Duodenal mucosa (tissue), 2 donors: ENCODE measurements at regions not wholly inside any gene's neighbourhood (a gene's known extent, or its start where the extent isn't known, plus 50 kb on each side); places are given as distances from the start of the nearest gene placed in this dataset.

Source experiments
- H3K27ac ChIP-seq: one replicate; pipeline ENCODE4 v1.7.0; 2013; ENCODE audit warnings: low read depth, low read length
- H3K27me3 ChIP-seq, 2 donors: one replicate each; pipeline ENCODE4 v1.7.0; 2013; ENCODE audit warnings: low read length in 2 of 2, control low read depth in 1 of 2; ENCODE audit not compliant: insufficient read depth in 2 of 2, control insufficient read depth in 1 of 2
- H3K36me3 ChIP-seq, 2 donors: one replicate each; pipeline ENCODE4 v1.7.0; 2013; ENCODE audit warnings: low read length in 2 of 2, control low read depth in 1 of 2; ENCODE audit not compliant: insufficient read depth in 2 of 2, control insufficient read depth in 1 of 2
- H3K4me1 ChIP-seq, 2 donors: one replicate each; pipeline ENCODE4 v1.7.0; 2013; ENCODE audit warnings: low read length in 2 of 2, control low read depth in 1 of 2; ENCODE audit not compliant: insufficient read depth in 2 of 2, control insufficient read depth in 1 of 2
- H3K4me3 ChIP-seq, 2 donors: one replicate each; pipeline ENCODE4 v1.7.0; 2013; ENCODE audit warnings: low read length in 2 of 2, low read depth in 1 of 2
- H3K9ac ChIP-seq, 2 donors: one replicate each; pipeline ENCODE4 v1.7.0; 2013; ENCODE audit warnings: low read length in 2 of 2, low read depth in 1 of 2
- H3K9me3 ChIP-seq, 2 donors: one replicate each; pipeline ENCODE4 v1.7.0; 2013; ENCODE audit warnings: low read length in 2 of 2, control low read depth in 1 of 2; ENCODE audit not compliant: control insufficient read depth in 1 of 2

DNA sequence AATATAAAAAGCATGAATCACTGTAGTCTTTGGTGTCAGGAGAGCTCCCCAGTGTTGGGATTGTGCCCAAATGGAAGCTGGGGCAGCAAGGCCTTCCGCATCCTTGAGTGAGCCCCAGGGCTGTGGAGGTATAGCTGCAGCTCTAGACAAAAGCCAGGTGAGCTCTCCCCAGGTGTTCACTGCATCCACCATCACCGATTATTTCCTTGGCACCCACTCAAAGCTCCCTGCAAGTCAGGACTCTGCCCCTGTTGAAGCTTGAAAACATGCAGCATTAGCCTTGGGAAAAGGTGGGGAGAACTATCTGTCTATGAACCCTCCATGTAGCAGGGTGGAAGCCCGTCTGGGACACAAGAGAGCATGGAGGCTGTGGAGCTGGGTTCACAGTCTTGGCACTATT is 228.8 kb downstream of the BMP7 start:
- no peak overlapping the region for H3K27ac ChIP-seq
- H3K9me3 ChIP-seq: peaks cover 0 to 4% of the 10 kb centered on the region in 2 donors
- H3K4me1 ChIP-seq: peaks cover 0 to 6% of the 10 kb centered on the region in 2 donors
- H3K27me3 ChIP-seq: peaks cover 3 to 4% of the 10 kb centered on the region in 2 donors
- H3K4me3 ChIP-seq: no peak overlapping the region
- no peak overlapping the region for H3K9ac ChIP-seq
- no peaks in the 10 kb centered on the region for H3K36me3 ChIP-seq

DNA sequence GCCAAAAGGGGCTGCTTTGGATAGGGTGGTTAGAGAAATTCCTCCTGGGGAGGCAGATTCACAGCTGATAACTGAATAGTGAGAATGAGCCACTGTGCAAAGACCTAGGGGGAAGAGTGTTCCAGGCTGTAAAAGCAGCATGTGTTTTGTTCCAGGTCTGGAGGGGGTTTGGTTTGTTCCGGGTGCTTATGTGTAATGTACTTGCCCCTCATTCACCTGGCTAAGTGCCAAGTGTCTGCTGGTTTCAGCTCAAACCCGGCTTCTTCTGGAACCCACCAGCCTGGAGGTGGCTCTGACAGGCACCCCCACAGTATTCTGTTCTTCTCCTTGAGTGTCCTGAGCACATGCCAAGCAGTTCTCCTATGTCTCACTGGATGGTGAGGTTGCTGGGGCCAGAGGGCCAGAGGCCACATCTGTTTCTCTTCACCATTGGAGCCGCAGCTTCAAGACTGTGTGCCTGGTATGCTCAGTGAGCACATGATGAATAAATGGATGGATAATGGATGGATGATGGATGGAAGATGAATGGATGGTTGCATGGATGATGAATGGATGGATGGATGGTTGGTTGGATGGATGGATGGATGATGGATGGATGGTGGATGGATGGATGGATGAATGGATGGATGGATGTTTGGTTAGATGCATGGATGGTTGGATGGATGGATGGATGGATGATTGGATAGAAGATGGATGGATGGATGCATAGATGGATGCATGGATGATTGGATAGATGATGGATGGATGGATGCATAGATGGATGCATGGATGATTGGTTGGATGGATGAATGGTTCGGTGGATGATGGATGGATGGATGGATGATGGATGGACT is 227.6 kb downstream of the BMP7 start:
- no peaks in the 10 kb centered on the region for H3K36me3 ChIP-seq
- H3K4me1 ChIP-seq: peaks cover 2 to 6% of the 10 kb centered on the region in 2 donors
- H3K27ac ChIP-seq: no peak overlapping the region
- no peak overlapping the region for H3K4me3 ChIP-seq
- H3K9me3 ChIP-seq: peaks cover 0 to 4% of the 10 kb centered on the region in 2 donors
- H3K9ac ChIP-seq: no peak overlapping the region
- peaks cover 4 to 6% of the 10 kb centered on the region in 2 donors for H3K27me3 ChIP-seq

GRCh38 chr20:57040466-57040865 is 226.0 kb downstream of the BMP7 start:
- peaks cover 6% of the 10 kb centered on the region in 2 donors for H3K4me1 ChIP-seq
- no peak overlapping the region for H3K9ac ChIP-seq
- peaks cover 4 to 6% of the 10 kb centered on the region in 2 donors for H3K27me3 ChIP-seq
- no peak overlapping the region for H3K27ac ChIP-seq
- peaks cover 0 to 2% of the 10 kb centered on the region in 2 donors for H3K9me3 ChIP-seq
- H3K36me3 ChIP-seq: no peaks in the 10 kb centered on the region
- no peak overlapping the region for H3K4me3 ChIP-seq

GRCh38 chr20:57040924-57041323 is 225.5 kb downstream of the BMP7 start:
- peaks cover 6% of the 10 kb centered on the region in 2 donors for H3K4me1 ChIP-seq
- H3K27ac ChIP-seq: no peak overlapping the region

DNA sequence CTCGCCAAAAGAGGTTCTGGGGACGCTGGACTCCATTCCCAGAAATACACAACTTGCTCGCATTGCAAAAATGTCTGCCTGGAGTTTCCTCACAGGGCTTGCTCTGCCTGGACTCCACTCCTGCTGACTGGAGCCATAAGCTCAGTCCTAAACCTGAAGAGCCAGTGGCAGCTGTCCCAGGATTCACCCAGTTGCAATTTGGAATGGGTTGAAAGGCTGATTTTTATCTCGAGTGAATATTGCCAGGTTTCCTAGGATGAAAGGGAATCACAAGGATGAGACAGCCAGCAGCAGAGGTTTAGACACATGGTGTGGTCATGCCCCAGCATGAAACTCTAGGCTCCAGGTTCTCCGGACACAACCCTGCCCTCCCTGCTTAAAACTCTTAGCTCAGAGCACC is 223.3 kb downstream of the BMP7 start:
- Histone ChIP-seq H3K4me3 (no peak overlapping the region), H3K27me3 (peaks cover 0 to 6% of the 10 kb centered on the region in 2 donors), H3K9ac (no peak overlapping the region), H3K9me3 (peaks cover 0 to 2% of the 10 kb centered on the region in 2 donors), H3K4me1 (peaks cover 10 to 13% of the 10 kb centered on the region in 2 donors), H3K36me3 (no peaks in the 10 kb centered on the region), H3K27ac (no peak overlapping the region)

More at GRCh38 chr20:57040924-57041323, 225.5 kb downstream of the BMP7 start:
- Histone ChIP-seq H3K4me3 (no peak overlapping the region), H3K27me3 (peaks cover 2 to 6% of the 10 kb centered on the region in 2 donors), H3K9ac (no peak overlapping the region), H3K9me3 (peaks cover 0 to 2% of the 10 kb centered on the region in 2 donors), H3K36me3 (no peaks in the 10 kb centered on the region)

GRCh38 chr20:57043669-57044268 is 222.7 kb downstream of the BMP7 start:
- no peak overlapping the region for H3K27ac ChIP-seq
- peaks cover 10 to 16% of the 10 kb centered on the region in 2 donors for H3K4me1 ChIP-seq
- H3K9me3 ChIP-seq: peaks cover 0 to 2% of the 10 kb centered on the region in 2 donors
- H3K9ac ChIP-seq: no peak overlapping the region
- H3K36me3 ChIP-seq: no peaks in the 10 kb centered on the region
- no peak overlapping the region for H3K4me3 ChIP-seq
- H3K27me3 ChIP-seq: peaks cover 0 to 6% of the 10 kb centered on the region in 2 donors

- no peaks in the 10 kb centered on the region for H3K36me3 ChIP-seq
- H3K9ac ChIP-seq: no peak overlapping the region
- H3K4me3 ChIP-seq: no peak overlapping the region
- H3K9me3 ChIP-seq: no peaks in the 10 kb centered on the region
- no peak overlapping the region for H3K27ac ChIP-seq
- peaks cover 0 to 3% of the 10 kb centered on the region in 2 donors for H3K27me3 ChIP-seq
- peaks cover 10% of the 10 kb centered on the region in 2 donors for H3K4me1 ChIP-seq
Observed at GRCh38 chr20:57047281-57048026, 219.0 kb downstream of the BMP7 start.

- no peaks in the 10 kb centered on the region for H3K27me3 ChIP-seq
- no peak overlapping the region for H3K4me3 ChIP-seq
- H3K9me3 ChIP-seq: no peaks in the 10 kb centered on the region
- no peaks in the 10 kb centered on the region for H3K36me3 ChIP-seq
- peaks cover 10% of the 10 kb centered on the region in 2 donors for H3K4me1 ChIP-seq
- no peak overlapping the region for H3K27ac ChIP-seq
- H3K9ac ChIP-seq: no peak overlapping the region
Observed at GRCh38 chr20:57048027-57048869, 218.2 kb downstream of the BMP7 start.

- Histone ChIP-seq H3K4me1 (peaks cover 4 to 10% of the 10 kb centered on the region in 2 donors), H3K4me3 (no peak overlapping the region), H3K27me3 (no peaks in the 10 kb centered on the region), H3K9ac (no peak overlapping the region), H3K36me3 (no peaks in the 10 kb centered on the region), H3K9me3 (no peaks in the 10 kb centered on the region), H3K27ac (no peak overlapping the region)
Observed at GRCh38 chr20:57049296-57049695, 217.1 kb downstream of the BMP7 start.
